Endodermal cell (in vitro differentiated cells): ENCODE measurements at regions not wholly inside any gene's neighbourhood (a gene's known extent, or its start where the extent isn't known, plus 50 kb on each side); places are given as distances from the start of the nearest gene placed in this dataset.

Source experiments
- DNase-seq: peaks from one replicate; pipeline ENCODE4 v3.0.0-alpha.2; 2017
- H3K27ac ChIP-seq: 2 replicates; pipeline ENCODE4 v1.5.1; 2013; ENCODE audit warnings: mild to moderate bottlenecking, low read depth, low read length, moderate library complexity
- H3K27me3 ChIP-seq: 2 replicates; pipeline ENCODE4 v1.6.1; 2013; ENCODE audit warnings: mild to moderate bottlenecking, low read length, moderate library complexity; ENCODE audit not compliant: insufficient read depth, control insufficient read depth, poor library complexity, severe bottlenecking
- H3K36me3 ChIP-seq: 2 replicates; pipeline ENCODE4 v1.7.0; 2013; ENCODE audit warnings: mild to moderate bottlenecking, low read length, moderate library complexity; ENCODE audit not compliant: control insufficient read depth, insufficient read depth
- H3K4me1 ChIP-seq: one replicate; pipeline ENCODE4 v1.7.0; 2013; ENCODE audit warnings: low read length; ENCODE audit not compliant: control insufficient read depth, insufficient read depth
- H3K4me3 ChIP-seq: 2 replicates; pipeline ENCODE4 v1.5.1; 2013; ENCODE audit warnings: mild to moderate bottlenecking, low read length, moderate library complexity
- H3K9ac ChIP-seq: 2 replicates; pipeline ENCODE4 v1.6.1; 2013; ENCODE audit warnings: mild to moderate bottlenecking, low read length, moderate library complexity; ENCODE audit not compliant: poor library complexity, severe bottlenecking; ENCODE audit errors: extremely low read depth
- H3K9me3 ChIP-seq: 2 replicates; pipeline ENCODE4 v1.6.1; 2013; ENCODE audit warnings: mild to moderate bottlenecking, low read length, moderate library complexity; ENCODE audit not compliant: control insufficient read depth
- H3K27ac Mint-ChIP-seq: 2 replicates; pipeline ENCODE4 v1.8.0; 2020; ENCODE audit warnings: mixed read lengths
- H3K27me3 Mint-ChIP-seq: 2 replicates; pipeline ENCODE4 v1.8.0; 2021; ENCODE audit warnings: mild to moderate bottlenecking, mixed read lengths; ENCODE audit not compliant: insufficient read depth
- H3K36me3 Mint-ChIP-seq: 2 replicates; pipeline ENCODE4 v1.8.0; 2020; ENCODE audit warnings: low read depth, mixed read lengths
- H3K4me1 Mint-ChIP-seq: 2 replicates; pipeline ENCODE4 v1.8.0; 2020; ENCODE audit warnings: mixed read lengths
- H3K4me3 Mint-ChIP-seq: 2 replicates; pipeline ENCODE4 v1.8.0; 2020; ENCODE audit warnings: mild to moderate bottlenecking, moderate library complexity, mixed read lengths
- H3K9me3 Mint-ChIP-seq: 2 replicates; pipeline ENCODE4 v1.8.0; 2020; ENCODE audit warnings: mild to moderate bottlenecking, mixed read lengths
- CTCF ChIP-seq: fragments of 200-600 bp; sonication (generic); conservative IDR thresholded peaks from 2 replicates; pipeline ENCODE4 v1.5.0; 2021; ENCODE audit warnings: antibody characterized with exemption, mild to moderate bottlenecking
- WGBS, 2 experiments: methylation state at CpG; one replicate each; pipeline versions ENCODE4 v1.1.5 to v1.1.7; 2013; ENCODE audit warnings: missing lambda C conversion rate in 2 of 2, mixed read lengths in 1 of 2; ENCODE audit not compliant: insufficient coverage in 1 of 2, insufficient read length in 1 of 2; 5-methylcytosine and 5-hydroxymethylcytosine counted together

DNA sequence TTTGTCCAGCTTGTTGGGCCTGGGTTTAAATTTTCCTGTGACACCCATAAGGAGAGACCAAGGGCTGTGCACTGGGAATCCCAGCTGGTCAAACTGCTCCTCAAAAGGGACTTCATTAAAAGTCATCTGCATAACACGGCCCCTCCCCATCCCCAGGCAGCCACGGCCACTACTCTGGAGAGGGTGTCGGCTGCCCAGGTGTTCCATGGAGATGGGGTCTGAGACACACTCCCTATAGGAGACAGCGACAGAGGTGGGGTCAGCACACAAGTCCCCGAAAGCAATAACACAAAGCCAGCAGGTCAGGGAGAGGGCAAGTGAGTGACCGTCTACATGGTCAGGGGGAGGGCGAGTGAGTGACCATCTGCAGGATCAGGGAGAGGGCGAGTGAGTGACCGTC is 75.6 kb upstream of the BCL11B start:
- H3K27ac Mint-ChIP-seq = no peak overlapping the region

GRCh38 chr14:99346470-99347080 is 74.6 kb upstream of the BCL11B start:
- Mint-ChIP-seq H3K27ac (no peak overlapping the region), H3K27me3 (no peaks in the 10 kb centered on the region), H3K4me3 (no peak overlapping the region), H3K4me1 (no peaks in the 10 kb centered on the region), H3K9me3 (no peaks in the 10 kb centered on the region), H3K36me3 (no peaks in the 10 kb centered on the region)
- Histone ChIP-seq H3K4me1 (no peaks in the 10 kb centered on the region), H3K27me3 (no peaks in the 10 kb centered on the region), H3K9ac (no peak overlapping the region), H3K36me3 (no peaks in the 10 kb centered on the region), H3K4me3 (no peak overlapping the region), H3K27ac (no peak overlapping the region), H3K9me3 (no peaks in the 10 kb centered on the region)
- no peak for DNase-seq
- 92 to 95% methylated on average over 11 of the region's 11 CpGs for WGBS, 2 experiments
- TF ChIP-seq CTCF = no peak

More for the DNA sequence above, 75.6 kb upstream of the BCL11B start:
- H3K36me3 Mint-ChIP-seq = no peaks in the 10 kb centered on the region
- Histone ChIP-seq H3K9ac (no peak overlapping the region), H3K27ac (no peak overlapping the region), H3K9me3 (no peaks in the 10 kb centered on the region), H3K4me3 (no peak overlapping the region), H3K36me3 (no peaks in the 10 kb centered on the region), H3K27me3 (no peaks in the 10 kb centered on the region), H3K4me1 (no peaks in the 10 kb centered on the region)
- no peaks in the 10 kb centered on the region for H3K9me3 Mint-ChIP-seq
- no peak overlapping the region for H3K4me3 Mint-ChIP-seq
- H3K27me3 Mint-ChIP-seq = no peaks in the 10 kb centered on the region
- DNase-seq = peak; percentile 33
- no peaks in the 10 kb centered on the region for H3K4me1 Mint-ChIP-seq
- 85 to 92% methylated on average over 9 of the region's 9 CpGs for WGBS, 2 experiments
- TF ChIP-seq CTCF = no peak

DNA sequence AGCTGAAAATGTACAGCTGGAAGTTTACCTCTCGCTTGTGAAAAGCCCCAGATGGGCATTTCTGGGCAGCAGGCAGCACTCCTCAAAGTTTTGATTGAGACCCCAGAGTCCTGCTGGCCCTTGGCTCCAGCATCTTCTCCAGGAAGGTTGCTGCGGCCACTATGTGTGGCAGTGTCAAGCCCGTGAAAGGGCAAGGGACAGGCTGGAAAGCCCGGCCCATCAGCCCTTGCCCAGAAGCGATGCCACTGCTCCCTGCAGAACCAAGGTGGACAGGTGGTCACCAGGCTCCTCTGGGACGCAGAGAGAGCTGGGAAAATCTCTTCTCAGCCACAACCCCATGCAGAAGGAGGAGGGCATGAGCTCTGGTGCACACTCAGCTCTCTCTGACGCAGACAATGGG is 73.5 kb upstream of the BCL11B start:
- H3K9ac ChIP-seq = no peak overlapping the region
- H3K9me3 ChIP-seq = no peaks in the 10 kb centered on the region
- no peaks in the 10 kb centered on the region for H3K4me1 Mint-ChIP-seq
- H3K27ac ChIP-seq = no peak overlapping the region
- no peak for DNase-seq
- no peaks in the 10 kb centered on the region for H3K9me3 Mint-ChIP-seq
- no peaks in the 10 kb centered on the region for H3K27me3 ChIP-seq
- H3K27ac Mint-ChIP-seq = no peak overlapping the region
- H3K27me3 Mint-ChIP-seq = no peaks in the 10 kb centered on the region
- H3K4me3 Mint-ChIP-seq = no peak overlapping the region
- no peaks in the 10 kb centered on the region for H3K36me3 Mint-ChIP-seq
- H3K36me3 ChIP-seq = no peaks in the 10 kb centered on the region
- H3K4me1 ChIP-seq = no peaks in the 10 kb centered on the region
- no peak for TF ChIP-seq CTCF
- WGBS, 2 experiments = 90% methylated on average over 6 to 7 of the region's 7 CpGs
- H3K4me3 ChIP-seq = no peak overlapping the region
